SU-DHL-6 (cell line): ENCODE measurements at regions not wholly inside any gene's neighbourhood (a gene's known extent, or its start where the extent isn't known, plus 50 kb on each side); places are given as distances from the start of the nearest gene placed in this dataset.

Experiments
- H2AFZ ChIP-seq: fragments of 200-600 bp; sonication (generic); 2 replicates; pipeline ENCODE4 v1.6.1; 2014; ENCODE audit warnings: low read depth, mild to moderate bottlenecking, moderate library complexity, mixed read lengths, antibody characterized with exemption, low read length; ENCODE audit not compliant: severe bottlenecking
- H3F3A ChIP-seq: fragments of 200-600 bp; shearing (Covaris generic); 2 replicates; pipeline ENCODE4 v1.6.0; 2016; ENCODE audit warnings: antibody characterized with exemption, mild to moderate bottlenecking; ENCODE audit not compliant: insufficient read depth
- H3K27ac ChIP-seq: fragments of 200-600 bp; sonication (generic); 2 replicates; pipeline ENCODE4 v1.5.1; 2016; ENCODE audit warnings: low read depth, mild to moderate bottlenecking, low read length, moderate library complexity, mixed read lengths
- H3K27me3 ChIP-seq: fragments of 200-600 bp; sonication (generic), shearing (Covaris generic); 2 replicates; pipeline ENCODE4 v1.6.0; 2014; ENCODE audit warnings: mild to moderate bottlenecking, low read length
- H3K36me3 ChIP-seq: fragments of 200-600 bp; sonication (generic); 2 replicates; pipeline ENCODE4 v1.6.1; 2014; ENCODE audit warnings: mild to moderate bottlenecking, low read length, mixed read lengths
- H3K4me2 ChIP-seq: fragments of 300-600, 200-600 bp; shearing (Covaris generic), sonication (generic); 2 replicates; pipeline ENCODE4 v1.6.0; 2014; ENCODE audit warnings: low read length, low read depth, mild to moderate bottlenecking; ENCODE audit not compliant: poor library complexity, severe bottlenecking
- H3K4me3 ChIP-seq: fragments of 200-600 bp; sonication (generic); 2 replicates; pipeline ENCODE4 v1.5.1; 2014; ENCODE audit warnings: antibody characterized with exemption, low read length, mild to moderate bottlenecking, mixed read lengths; ENCODE audit not compliant: insufficient read depth, poor library complexity, severe bottlenecking
- H3K79me2 ChIP-seq: fragments of 200-600 bp; sonication (generic); 2 replicates; pipeline ENCODE4 v1.6.1; 2014; ENCODE audit warnings: mild to moderate bottlenecking, low read length, moderate library complexity; ENCODE audit not compliant: insufficient read depth
- H3K9ac ChIP-seq: fragments of 200-600 bp; sonication (generic); 2 replicates; pipeline ENCODE4 v1.7.0; 2014; ENCODE audit warnings: mild to moderate bottlenecking, low read length
- H3K9me2 ChIP-seq: fragments of 200-600 bp; sonication (generic); replicated peaks from 2 replicates; pipeline ENCODE4 v1.6.1; 2014; ENCODE audit warnings: low read length; ENCODE audit not compliant: insufficient read depth
- H3K9me3 ChIP-seq: fragments of 200-600 bp; sonication (generic); 2 replicates; pipeline ENCODE4 v1.6.1; 2014; ENCODE audit warnings: low read length, mixed read lengths; ENCODE audit not compliant: insufficient read depth
- H4K20me1 ChIP-seq: fragments of 200-600 bp; sonication (generic); 2 replicates; pipeline ENCODE4 v1.6.1; 2014; ENCODE audit warnings: low read depth, mild to moderate bottlenecking, antibody characterized with exemption, low read length, moderate library complexity, mixed read lengths
- CTCF ChIP-seq: fragments of 200-600 bp; sonication (generic); IDR thresholded peaks from one replicate; pipeline ENCODE4 v1.5.1; 2017; ENCODE audit warnings: antibody characterized with exemption, mild to moderate bottlenecking, low read length, moderate library complexity; ENCODE audit not compliant: insufficient read depth, poor library complexity, severe bottlenecking
- EZH2phosphoT487 ChIP-seq: fragments of 200-600 bp; sonication (generic), shearing (Covaris generic); conservative IDR thresholded peaks from 2 replicates; pipeline ENCODE4 v1.6.1; 2018; ENCODE audit warnings: mild to moderate bottlenecking, antibody characterized with exemption, low read length, moderate library complexity, mixed read lengths

GRCh38 chr14:30369502-30370180 lies 189.3 kb upstream of the G2E3 start:
- Histone ChIP-seq H3K4me3 (no peak overlapping the region), H2AFZ (no peak overlapping the region), H3K27ac (no peak overlapping the region), H3K79me2 (no peaks in the 10 kb centered on the region), H3K9me2 (no peaks in the 10 kb centered on the region), H4K20me1 (no peaks in the 10 kb centered on the region), H3K9ac (no peak overlapping the region), H3K27me3 (no peaks in the 10 kb centered on the region), H3K4me2 (no peak overlapping the region), H3K9me3 (no peaks in the 10 kb centered on the region), H3F3A (no peaks in the 10 kb centered on the region), H3K36me3 (no peaks in the 10 kb centered on the region)
- TF ChIP-seq EZH2phosphoT487 (no peak), CTCF (no peak)

- H4K20me1 ChIP-seq = no peaks in the 10 kb centered on the region
- no peak for TF ChIP-seq EZH2phosphoT487
- TF ChIP-seq CTCF = no peak
- no peaks in the 10 kb centered on the region for H3K9me3 ChIP-seq
- no peaks in the 10 kb centered on the region for H3K9me2 ChIP-seq
- no peaks in the 10 kb centered on the region for H3K79me2 ChIP-seq
- H3F3A ChIP-seq = no peaks in the 10 kb centered on the region
- no peak overlapping the region for H3K27ac ChIP-seq
- no peak overlapping the region for H2AFZ ChIP-seq
- no peak overlapping the region for H3K9ac ChIP-seq
- no peak overlapping the region for H3K4me3 ChIP-seq
- H3K36me3 ChIP-seq = no peaks in the 10 kb centered on the region
- H3K27me3 ChIP-seq = no peaks in the 10 kb centered on the region
- no peak overlapping the region for H3K4me2 ChIP-seq
Measured at GRCh38 chr14:30373053-30373452, 185.9 kb upstream of the G2E3 start.

- Histone ChIP-seq H3K9me2 (no peaks in the 10 kb centered on the region), H4K20me1 (no peaks in the 10 kb centered on the region), H3K9me3 (no peaks in the 10 kb centered on the region), H3K27ac (no peak overlapping the region), H3K36me3 (no peaks in the 10 kb centered on the region), H3K4me2 (no peak overlapping the region), H3K9ac (no peak overlapping the region), H2AFZ (no peak overlapping the region), H3F3A (no peaks in the 10 kb centered on the region), H3K27me3 (no peaks in the 10 kb centered on the region), H3K79me2 (no peaks in the 10 kb centered on the region), H3K4me3 (no peak overlapping the region)
- TF ChIP-seq CTCF = no peak
- no peak for TF ChIP-seq EZH2phosphoT487
Measured at GRCh38 chr14:30373526-30373925, 185.4 kb upstream of the G2E3 start.
